Ovary (tissue), 7 donors: ENCODE measurements at regions not wholly inside any gene's neighbourhood (a gene's known extent, or its start where the extent isn't known, plus 50 kb on each side); places are given as distances from the start of the nearest gene placed in this dataset.

Experiments used
- DNase-seq, 5 donors: peaks; one replicate each; pipeline ENCODE4 v3.0.0-alpha.2; 2019 to 2020
- H3K27ac ChIP-seq, 2 donors: fragments of 200-600 bp; one replicate each; pipeline versions ENCODE4 v1.5.1 to v1.8.0; 2019 to 2022
- H3K27me3 ChIP-seq: fragments of 200-600 bp; one replicate; pipeline ENCODE4 v1.8.0; 2022
- H3K36me3 ChIP-seq: fragments of 200-600 bp; sonication (generic); one replicate; pipeline ENCODE4 v1.5.1; 2019
- H3K4me1 ChIP-seq: one replicate; pipeline ENCODE4 v1.8.1; 2013; ENCODE audit warnings: mild to moderate bottlenecking, moderate library complexity; ENCODE audit not compliant: insufficient read depth
- H3K4me3 ChIP-seq: fragments of 200-600 bp; sonication (generic); one replicate; pipeline ENCODE4 v1.5.1; 2017
- H3K9me3 ChIP-seq, 2 donors: fragments of 200-600 bp in 1 of 2; sonication (generic) in 1 of 2; one replicate each; pipeline versions ENCODE4 v1.5.1 to v1.8.1; 2013 to 2019; ENCODE audit warnings: mild to moderate bottlenecking in 1 of 2, moderate library complexity in 1 of 2
- CTCF ChIP-seq, 3 donors: fragments of 450-650 bp in 2 of 3; fragments of 200-600 bp in 1 of 3; IDR thresholded peaks; one replicate each; pipeline versions ENCODE4 v1.5.1 to v1.8.0; 2016 to 2022; ENCODE audit warnings: antibody characterized with exemption in 3 of 3, mild to moderate bottlenecking in 1 of 3
- EP300 ChIP-seq: sonication (generic); formaldehyde crosslinking; IDR thresholded peaks from one replicate; pipeline ENCODE4 v1.6.1; 2017; ENCODE audit warnings: antibody characterized with exemption
- POLR2A ChIP-seq: fragments of 450-650 bp; IDR thresholded peaks from one replicate; pipeline ENCODE4 v1.6.1; 2017; ENCODE audit warnings: antibody characterized with exemption, mild to moderate bottlenecking, moderate library complexity
- WGBS, 3 donors: extraction: QIAGEN DNeasy Blood & Tissue Kit in 1 of 3; methylation state at CpG; one replicate each; pipeline versions ENCODE4 v1.1.5 to v1.1.7; 2013 to 2017; 5-methylcytosine and 5-hydroxymethylcytosine counted together
- intact Hi-C, 4 donors: fragments of 100-400 bp; cut with DNase I; formaldehyde crosslinking; loops; one replicate each; pipeline versions ENCODE4 v1.11.0 to v1.15.1; 2022 to 2023
- donor health status: DM: no; HTN: no; CAD: no; lungs with moderate emphysema.
- donor health status: DM: no; HTN: no; CAD: no.
- donor health status: Bipolar disorder and iron deficiency.
- donor health status: DM: no; HTN: no; CAD: no.
- donor health status: DM: yes; HTN: yes; CAD: no.

DNA sequence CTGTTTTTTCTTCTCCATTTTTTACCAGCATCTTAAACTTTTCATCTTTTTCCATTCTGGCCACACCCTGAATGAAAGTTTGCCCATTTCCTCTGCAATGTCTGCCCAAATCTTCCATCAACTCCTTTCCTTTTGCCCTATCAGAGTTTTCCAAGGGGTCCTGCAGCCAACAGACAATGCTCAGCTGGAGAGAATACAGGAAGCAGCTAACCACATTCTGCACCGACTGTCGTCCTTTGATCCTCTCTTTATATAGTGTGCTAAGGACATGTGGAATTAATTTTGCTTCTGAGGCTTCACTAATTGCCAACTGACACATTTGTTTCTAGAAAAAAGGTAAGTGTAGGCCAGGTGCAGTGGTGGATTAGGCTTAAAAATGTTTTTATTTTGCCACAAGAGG, 50.5 kb upstream of the DLX2 start:
- H3K4me1 ChIP-seq = no peaks in the 10 kb centered on the region
- no peaks in the 10 kb centered on the region for H3K27me3 ChIP-seq
- TF ChIP-seq POLR2A (no peak), EP300 (no peak), CTCF (IDR thresholded peaks at IDR 0.05) (no peak)
- H3K4me3 ChIP-seq = no peak overlapping the region
- WGBS, 3 donors = 11% methylated on average over 2 of the region's 2 CpGs
- H3K27ac ChIP-seq = no peak overlapping the region
- intact Hi-C loops = no loop called here
- DNase-seq = no peak
- no peaks in the 10 kb centered on the region for H3K9me3 ChIP-seq
- H3K36me3 ChIP-seq = no peaks in the 10 kb centered on the region

DNA sequence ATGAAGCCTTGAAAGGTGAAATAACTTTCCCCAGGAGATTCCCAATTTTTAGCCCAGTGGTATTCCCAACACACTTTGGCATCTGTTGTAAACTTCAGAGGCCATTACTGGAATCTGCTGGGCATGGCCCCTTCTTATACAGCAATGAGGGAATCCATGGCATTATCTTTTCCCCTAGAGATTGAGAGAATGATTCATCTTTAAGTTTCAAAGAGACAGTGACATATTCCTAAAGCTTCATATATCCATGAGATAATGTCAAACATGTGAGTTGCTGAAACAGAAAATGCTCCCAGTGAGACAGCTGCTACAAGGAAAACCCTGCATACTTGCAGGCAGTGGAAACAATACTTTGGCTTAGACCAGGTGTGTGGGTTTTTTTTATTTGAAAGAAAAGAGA, 51.1 kb upstream of the DLX2 start:
- Histone ChIP-seq H3K4me1 (no peaks in the 10 kb centered on the region), H3K36me3 (no peaks in the 10 kb centered on the region), H3K27ac (no peak overlapping the region), H3K27me3 (no peaks in the 10 kb centered on the region), H3K4me3 (no peak overlapping the region), H3K9me3 (no peaks in the 10 kb centered on the region)
- DNase-seq = no peak
- TF ChIP-seq CTCF (IDR thresholded peaks at IDR 0.05) (no peak), POLR2A (no peak), EP300 (no peak)
- intact Hi-C loops = no loop called here

DNA sequence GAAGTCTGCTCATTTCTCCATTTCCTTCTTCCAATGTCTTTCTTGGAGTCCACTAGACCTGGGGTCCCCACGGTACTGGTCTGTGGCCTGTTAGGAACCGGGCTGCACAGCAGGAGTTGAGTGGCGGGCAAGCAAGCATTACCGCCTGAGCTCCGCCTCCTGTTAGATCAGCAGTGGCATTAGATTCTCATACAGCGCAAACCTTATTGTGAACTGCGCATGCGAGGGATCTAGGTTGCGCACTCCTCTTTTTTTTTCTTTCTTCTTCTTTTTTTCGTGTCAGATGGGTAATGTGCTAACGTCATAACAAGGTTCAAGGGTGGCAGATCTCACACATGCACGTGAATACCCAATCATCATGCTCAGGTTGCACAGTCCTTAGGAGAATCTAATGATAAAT, 53.1 kb upstream of the DLX2 start:
- Histone ChIP-seq H3K4me1 (no peaks in the 10 kb centered on the region), H3K4me3 (no peak overlapping the region), H3K27ac (no peak overlapping the region), H3K27me3 (no peaks in the 10 kb centered on the region), H3K36me3 (no peaks in the 10 kb centered on the region), H3K9me3 (no peaks in the 10 kb centered on the region)
- WGBS, 3 donors = 86 to 88% (median 87%) methylated on average over 12 of the region's 12 CpGs
- no peak for TF ChIP-seq CTCF (IDR thresholded peaks at IDR 0.05)
- DNase-seq = no peak
- intact Hi-C loops = no loop called here

- Histone ChIP-seq H3K27me3 (no peaks in the 10 kb centered on the region), H3K27ac (no peak overlapping the region), H3K36me3 (no peaks in the 10 kb centered on the region), H3K9me3 (no peaks in the 10 kb centered on the region), H3K4me1 (no peaks in the 10 kb centered on the region), H3K4me3 (no peak overlapping the region)
- TF ChIP-seq POLR2A (no peak), CTCF (IDR thresholded peaks at IDR 0.05) (no peak), EP300 (no peak)
- 90 to 98% (median 93%) methylated on average over 1 of the region's 1 CpG for WGBS, 3 donors
- intact Hi-C loops = no loop called here
- DNase-seq = no peak
Observed at GRCh38 chr2:172160839-172161238, 58.1 kb upstream of the DLX2 start.

DNA sequence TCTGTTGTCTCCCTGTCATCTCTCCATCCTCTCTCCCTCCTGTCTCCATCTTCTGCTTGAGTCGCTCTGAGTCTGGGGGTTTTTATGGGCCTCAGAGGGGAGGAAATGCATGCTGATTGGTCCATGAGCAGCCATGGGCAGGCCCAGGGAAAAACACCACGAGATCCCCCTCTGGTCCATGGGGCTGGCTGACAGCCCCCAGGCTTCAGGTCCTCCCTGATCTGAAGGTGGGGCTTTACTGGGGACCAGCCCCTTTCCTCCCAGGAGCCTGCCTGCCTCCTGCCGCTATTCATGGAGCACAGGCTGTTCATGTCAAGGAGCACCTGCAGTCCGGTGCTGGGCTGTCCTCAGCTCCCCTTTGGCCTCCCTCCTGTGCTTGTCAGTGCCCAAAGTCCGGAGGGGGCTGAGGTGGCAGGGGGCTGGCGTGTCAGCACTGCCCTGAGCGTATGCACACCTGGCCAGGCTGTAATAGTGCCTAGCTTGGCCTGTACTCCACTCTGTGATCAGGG, 59.6 kb upstream of the DLX2 start:
- Histone ChIP-seq H3K36me3 (no peaks in the 10 kb centered on the region), H3K27me3 (no peaks in the 10 kb centered on the region), H3K4me1 (no peaks in the 10 kb centered on the region), H3K9me3 (no peaks in the 10 kb centered on the region), H3K4me3 (no peak overlapping the region), H3K27ac (no peak overlapping the region)
- intact Hi-C loops = no loop called here
- no peak for DNase-seq
- TF ChIP-seq EP300 (no peak), CTCF (IDR thresholded peaks at IDR 0.05) (no peak), POLR2A (no peak)
- 70 to 79% (median 73%) methylated on average over 7 of the region's 7 CpGs for WGBS, 3 donors
